H1 (cell line): ENCODE measurements at regions not wholly inside any gene's neighbourhood (a gene's known extent, or its start where the extent isn't known, plus 50 kb on each side); places are given as distances from the start of the nearest gene placed in this dataset.

ENCODE experiments used
- CTCF ChIA-PET: fragments of 300-600 bp; sonication (Branson Sonifier 250); formaldehyde crosslinking; loops from one replicate; lab custom pipeline; 2021; ENCODE audit not compliant: partially characterized antibody; lab: Charles Lee
- POLR2A ChIA-PET: fragments of 300-600 bp; sonication (Branson Sonifier 250); formaldehyde crosslinking; loops from one replicate; lab custom pipeline; 2021; ENCODE audit warnings: inconsistent platforms; ENCODE audit not compliant: partially characterized antibody; lab: Charles Lee
- DNase-seq, 2 experiments: peaks; one replicate each; pipeline versions ENCODE4 v3.0.0 to v3.0.0-alpha.2; 2010 to 2022; ENCODE audit warnings: low spot score in 2 of 2, low read depth in 1 of 2, mixed read lengths in 1 of 2
- FAIRE-seq: peaks from 2 replicates; lab custom pipeline; 2011; peaks lifted over from hg19 to GRCh38; lab: Jason Lieb, UNC
- H2AFZ ChIP-seq: 2 replicates; pipeline ENCODE4 v1.8.1; 2012; ENCODE audit warnings: low read length, inconsistent platforms
- H2AK5ac ChIP-seq: 2 replicates; pipeline ENCODE4 v1.6.1; 2013; ENCODE audit warnings: low read depth, low read length
- H2BK120ac ChIP-seq: replicated peaks from 2 replicates; pipeline ENCODE3; 2013; ENCODE audit warnings: low read depth, low read length, inconsistent platforms
- H2BK12ac ChIP-seq: 2 replicates; pipeline ENCODE4 v1.6.1; 2013; ENCODE audit warnings: low read depth, low read length
- H2BK15ac ChIP-seq: 2 replicates; pipeline ENCODE4 v1.6.1; 2013; ENCODE audit warnings: low read length
- H2BK20ac ChIP-seq: 2 replicates; pipeline ENCODE4 v1.6.1; 2013; ENCODE audit warnings: low read length
- H2BK5ac ChIP-seq: 2 replicates; pipeline ENCODE4 v1.6.1; 2013; ENCODE audit warnings: low read depth, low read length
- H3K14ac ChIP-seq: 2 replicates; pipeline ENCODE4 v1.6.1; 2013; ENCODE audit warnings: inconsistent platforms; ENCODE audit not compliant: insufficient read length
- H3K18ac ChIP-seq: 2 replicates; pipeline ENCODE4 v1.6.1; 2013; ENCODE audit warnings: low read length; ENCODE audit errors: extremely low read depth
- H3K23ac ChIP-seq: 2 replicates; pipeline ENCODE4 v1.6.1; 2013; ENCODE audit warnings: inconsistent platforms; ENCODE audit not compliant: insufficient read length
- H3K23me2 ChIP-seq: 2 replicates; pipeline ENCODE4 v1.6.1; 2013; ENCODE audit warnings: low read depth, low read length
- H3K27ac ChIP-seq: 2 replicates; pipeline ENCODE4 v1.6.1; 2011; ENCODE audit warnings: low read depth, low read length, inconsistent platforms
- H3K27me3 ChIP-seq, 4 experiments: replicated peaks in 1 of 4; 1 replicate in 1 of 4; 2 replicates in 3 of 4; pipeline versions ENCODE4 v1.6.1 to v1.8.1; 2011 to 2013; ENCODE audit warnings: low read length in 3 of 4, mild to moderate bottlenecking in 3 of 4, inconsistent platforms in 2 of 4, mixed read lengths in 2 of 4, moderate library complexity in 1 of 4; ENCODE audit not compliant: control insufficient read depth in 3 of 4, insufficient read depth in 3 of 4; ENCODE audit errors: extremely low read depth in 1 of 4
- H3K36me3 ChIP-seq, 4 experiments: 2 replicates each; pipeline versions ENCODE4 v1.6.1 to v1.8.1; 2011 to 2013; ENCODE audit warnings: mild to moderate bottlenecking in 4 of 4, low read length in 3 of 4, moderate library complexity in 2 of 4, control low read depth in 1 of 4, inconsistent platforms in 1 of 4; ENCODE audit not compliant: insufficient read depth in 4 of 4, control insufficient read depth in 2 of 4
- H3K4ac ChIP-seq: replicated peaks from 2 replicates; pipeline ENCODE3; 2013; ENCODE audit warnings: low read length, low read depth, mixed read lengths, inconsistent platforms; ENCODE audit not compliant: insufficient read length
- H3K4me1 ChIP-seq, 4 experiments: replicated peaks in 1 of 4; 1 replicate in 1 of 4; 2 replicates in 3 of 4; pipeline versions ENCODE4 v1.6.1 to v1.8.1; 2011 to 2013; ENCODE audit warnings: low read length in 3 of 4, inconsistent platforms in 2 of 4, mixed read lengths in 1 of 4; ENCODE audit not compliant: insufficient read depth in 4 of 4, control insufficient read depth in 3 of 4
- H3K4me2 ChIP-seq, 2 experiments: 2 replicates each; pipeline versions ENCODE4 v1.6.1 to v1.8.1; 2011 to 2013; ENCODE audit warnings: low read depth in 2 of 2, low read length in 2 of 2, control low read depth in 1 of 2, inconsistent platforms in 1 of 2, mild to moderate bottlenecking in 1 of 2; ENCODE audit not compliant: insufficient read depth in 1 of 2
- H3K4me3 ChIP-seq, 4 experiments: fragments of 200-600, 300-600 bp in 1 of 4; sonication (generic), shearing (Covaris generic), sonication (Bioruptor Twin) in 1 of 4; 2 replicates each; pipeline versions ENCODE4 v1.5.1 to v1.8.1; 2011 to 2016; ENCODE audit warnings: low read length in 4 of 4, low read depth in 3 of 4, control low read depth in 2 of 4, inconsistent platforms in 2 of 4, mild to moderate bottlenecking in 2 of 4, mixed read lengths in 1 of 4, moderate library complexity in 1 of 4; ENCODE audit not compliant: insufficient read depth in 2 of 4; ENCODE audit errors: extremely low read depth in 1 of 4
- H3K56ac ChIP-seq: replicated peaks from 2 replicates; pipeline ENCODE3; 2013; ENCODE audit warnings: low read depth, mild to moderate bottlenecking, mixed read lengths, low read length, inconsistent platforms; ENCODE audit not compliant: insufficient read length
- H3K79me1 ChIP-seq: 2 replicates; pipeline ENCODE4 v1.6.1; 2013; ENCODE audit warnings: low read depth, low read length, control low read depth
- H3K79me2 ChIP-seq, 2 experiments: 2 replicates each; pipeline versions ENCODE4 v1.6.1 to v1.8.1; 2012 to 2013; ENCODE audit warnings: low read length in 2 of 2, mild to moderate bottlenecking in 2 of 2, inconsistent platforms in 1 of 2; ENCODE audit not compliant: insufficient read depth in 2 of 2, control insufficient read depth in 1 of 2
- H3K9ac ChIP-seq, 4 experiments: replicated peaks in 1 of 4; 1 replicate in 1 of 4; 2 replicates in 3 of 4; pipeline versions ENCODE4 v1.6.1 to v1.8.1; 2011 to 2013; ENCODE audit warnings: low read depth in 3 of 4, low read length in 3 of 4, control low read depth in 2 of 4, mild to moderate bottlenecking in 2 of 4, moderate library complexity in 2 of 4, inconsistent platforms in 1 of 4; ENCODE audit errors: extremely low read depth in 1 of 4
- H3K9me3 ChIP-seq, 2 experiments: 2 replicates each; pipeline versions ENCODE4 v1.6.1 to v1.8.1; 2012 to 2013; ENCODE audit warnings: mild to moderate bottlenecking in 2 of 2, moderate library complexity in 2 of 2, control low read depth in 1 of 2, inconsistent platforms in 1 of 2, low read depth in 1 of 2, low read length in 1 of 2, mixed read lengths in 1 of 2; ENCODE audit not compliant: insufficient read depth in 2 of 2
- H4K20me1 ChIP-seq, 2 experiments: replicated peaks in 1 of 2; 2 replicates each; pipeline versions ENCODE3 to v1.8.1; 2011 to 2013; ENCODE audit warnings: inconsistent platforms in 2 of 2, low read length in 2 of 2, mild to moderate bottlenecking in 1 of 2; ENCODE audit not compliant: insufficient read depth in 2 of 2, control insufficient read depth in 1 of 2
- H4K5ac ChIP-seq: 2 replicates; pipeline ENCODE4 v1.6.1; 2013; ENCODE audit warnings: low read length, low read depth, mixed read lengths, inconsistent platforms; ENCODE audit not compliant: insufficient read length
- H4K8ac ChIP-seq: 2 replicates; pipeline ENCODE4 v1.8.0; 2013; ENCODE audit warnings: mild to moderate bottlenecking, moderate library complexity, low read length, inconsistent platforms; ENCODE audit not compliant: insufficient read depth; ENCODE audit errors: extremely low read depth
- H4K91ac ChIP-seq: replicated peaks from 2 replicates; pipeline ENCODE3; 2013; ENCODE audit warnings: low read length, mixed read lengths, inconsistent platforms; ENCODE audit not compliant: insufficient read length
- CTBP2 ChIP-seq: IDR thresholded peaks from 2 replicates; pipeline ENCODE4 v1.7.0; 2011; ENCODE audit warnings: borderline replicate concordance, mild to moderate bottlenecking, moderate library complexity, mixed read lengths, low read length; ENCODE audit not compliant: insufficient read depth, insufficient read length
- E2F6 ChIP-seq: IDR thresholded peaks from 2 replicates; pipeline ENCODE4 v1.6.1; 2012; ENCODE audit warnings: inconsistent platforms
- EGR1 ChIP-seq: IDR thresholded peaks from 2 replicates; pipeline ENCODE4 v1.6.1; 2011; ENCODE audit warnings: low read depth, low read length, borderline replicate concordance
- POLR2A ChIP-seq, 2 experiments: IDR thresholded peaks; 1 replicate in 1 of 2; 2 replicates in 1 of 2; pipeline ENCODE4 v1.6.1; 2011; ENCODE audit warnings: low read depth in 2 of 2, low read length in 2 of 2, mild to moderate bottlenecking in 2 of 2; ENCODE audit errors: control extremely low read depth in 1 of 2
- POLR2AphosphoS5 ChIP-seq: IDR thresholded peaks from 2 replicates; pipeline ENCODE4 v1.6.1; 2011; ENCODE audit warnings: low read depth, low read length
- YY1 ChIP-seq: IDR thresholded peaks from 2 replicates; pipeline ENCODE4 v1.6.1; 2011; ENCODE audit warnings: low read depth, mild to moderate bottlenecking, low read length
- WGBS, 2 experiments: shearing (Covaris generic) in 1 of 2; methylation state at CpG; one replicate each; pipeline versions ENCODE4 v1.1.6 to v1.1.7; 2013 to 2015; ENCODE audit warnings: low lambda C conversion rate in 2 of 2, mixed read lengths in 2 of 2, inconsistent platforms in 1 of 2, low coverage in 1 of 2, missing lambda C conversion rate in 1 of 2; ENCODE audit not compliant: insufficient replicate concordance in 2 of 2, insufficient coverage in 1 of 2, insufficient read length in 1 of 2; ENCODE audit errors: extremely low coverage in 1 of 2, missing lambda C conversion rate in 1 of 2; 5-methylcytosine and 5-hydroxymethylcytosine counted together

GRCh38 chr1:30460661-30461060 is 262.7 kb downstream of the MATN1 start:
- ChIA-PET CTCF (no interaction called here), POLR2A (no interaction called here)
- no peak overlapping the region for H2BK15ac ChIP-seq
- H3K9me3 ChIP-seq: peaks cover 18 to 19% of the 10 kb centered on the region in 2 experiments; a peak in 3 of 4 replicates
- H4K8ac ChIP-seq: no peak overlapping the region
- no peak overlapping the region for H3K4ac ChIP-seq
- H4K5ac ChIP-seq: no peak overlapping the region
- no peak for DNase-seq
- peaks cover 0 to 2% of the 10 kb centered on the region in 2 experiments for H4K20me1 ChIP-seq
- H3K9ac ChIP-seq: no peak overlapping the region
- FAIRE-seq: no peak
- no peaks in the 10 kb centered on the region for H3K27me3 ChIP-seq
- H4K91ac ChIP-seq: no peak overlapping the region
- H3K18ac ChIP-seq: no peak overlapping the region
- no peaks in the 10 kb centered on the region for H3K79me1 ChIP-seq
- no peak overlapping the region for H2BK20ac ChIP-seq
- WGBS, 2 experiments: 92% methylated on average over 1 of the region's 1 CpG; no CpG with 5 or more reads in 1 of the 2 experiments
- no peak overlapping the region for H2BK12ac ChIP-seq
- peaks cover 5% of the 10 kb centered on the region; the same call in 1 of the 2 replicates for H3K23me2 ChIP-seq
- H3K4me1 ChIP-seq: no peaks in the 10 kb centered on the region
- no peak overlapping the region for H2AK5ac ChIP-seq
- H3K36me3 ChIP-seq: no peaks in the 10 kb centered on the region
- H3K27ac ChIP-seq: no peak overlapping the region
- no peak overlapping the region for H3K56ac ChIP-seq
- TF ChIP-seq EGR1: no peak
- no peak for TF ChIP-seq YY1
- TF ChIP-seq CTBP2: no peak
- no peak for TF ChIP-seq POLR2A (IDR thresholded peaks at IDR 0.05; ENCODE audit: control extremely low read depth in 1 of 2, low read depth in 2 of 2, low read length in 2 of 2)
- TF ChIP-seq E2F6: no peak
- TF ChIP-seq POLR2AphosphoS5: no peak
- TF ChIP-seq, all 59 proteins: peak for 0
- H3K14ac ChIP-seq: no peak overlapping the region
- H3K23ac ChIP-seq: no peak overlapping the region
- H2BK5ac ChIP-seq: no peak overlapping the region
- H3K79me2 ChIP-seq: no peaks in the 10 kb centered on the region
- H2AFZ ChIP-seq: no peak overlapping the region
- no peak overlapping the region for H3K4me3 ChIP-seq
- H3K4me2 ChIP-seq: no peak overlapping the region
- no peak overlapping the region for H2BK120ac ChIP-seq
